HG02763 (cell line): ENCODE measurements at regions not wholly inside any gene's neighbourhood (a gene's known extent, or its start where the extent isn't known, plus 50 kb on each side); places are given as distances from the start of the nearest gene placed in this dataset.

Experiments used
- ATAC-seq: cut with Tn5 transposase; IDR thresholded peaks from one replicate; pipeline ENCODE4 v1.9.1; 2021; ENCODE audit warnings: mild to moderate bottlenecking, moderate library complexity; ENCODE audit not compliant: unreplicated experiment

DNA sequence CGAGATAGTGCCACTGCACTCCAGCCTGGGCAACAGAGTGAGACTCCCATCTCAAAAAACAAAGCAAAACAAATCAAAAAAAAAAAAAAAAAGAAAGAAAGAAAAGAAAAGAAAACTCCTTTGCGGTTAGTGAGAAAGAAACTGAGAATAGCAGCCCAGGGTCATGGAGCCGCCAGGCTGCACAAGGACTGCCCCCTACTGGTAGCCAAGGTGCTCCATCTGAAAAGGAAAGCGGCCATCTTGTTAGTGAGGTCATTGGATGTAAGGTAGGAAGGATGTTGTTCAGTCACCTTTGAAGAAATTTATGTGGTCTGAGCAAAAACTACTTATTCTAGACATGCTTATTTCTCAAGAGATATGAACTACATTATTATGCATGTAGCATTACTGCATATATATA is 660.6 kb upstream of the TENM3 start:
- no peak for ATAC-seq

- ATAC-seq = no peak
Measured at GRCh38 chr4:181588733-181589302, 654.4 kb upstream of the TENM3 start.

DNA sequence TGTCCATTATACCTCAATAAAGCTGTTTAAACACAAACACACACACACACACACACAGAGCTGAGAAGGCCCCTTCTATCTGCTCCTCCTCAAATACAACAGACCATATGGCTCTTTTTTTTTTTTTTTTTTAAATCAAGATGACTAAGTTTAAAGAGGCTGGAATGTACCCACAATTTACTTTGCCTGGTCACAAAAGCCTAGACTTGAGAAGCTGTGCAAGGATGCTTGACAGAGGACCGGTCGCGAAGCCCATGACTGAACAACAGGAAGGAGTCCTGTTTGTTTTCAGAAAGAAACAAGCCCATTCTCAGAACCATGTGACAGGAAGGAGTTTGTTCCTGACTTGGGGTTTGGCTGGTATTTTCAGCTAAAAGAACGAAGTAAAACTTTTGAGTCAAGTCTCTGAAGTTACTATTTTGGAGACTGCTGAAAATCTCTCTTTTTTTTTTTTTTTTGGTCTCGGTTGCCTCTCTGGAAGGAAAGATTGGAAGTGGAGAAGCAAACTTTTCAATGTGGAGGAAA is 650.9 kb upstream of the TENM3 start:
- no peak for ATAC-seq

DNA sequence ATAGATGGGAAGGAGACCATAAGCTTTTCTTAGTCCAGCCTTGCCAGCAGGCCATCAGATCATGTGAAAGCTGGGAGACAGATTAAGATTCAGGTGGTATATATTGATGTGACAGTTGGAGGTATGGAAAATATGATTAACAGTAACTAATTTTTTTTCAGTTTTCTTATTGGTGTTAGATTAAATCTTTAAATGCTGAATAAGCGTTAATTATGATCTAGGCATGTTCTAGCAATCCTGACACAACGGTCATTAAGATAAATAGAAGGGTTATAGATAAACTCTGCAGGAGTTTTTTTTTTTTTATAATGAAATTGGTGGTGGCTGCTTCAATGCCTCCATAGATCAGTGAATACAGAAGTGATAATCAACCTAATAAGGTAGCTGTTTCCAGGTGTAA is 649.5 kb upstream of the TENM3 start:
- ATAC-seq = no peak

GRCh38 chr4:181594188-181594587 is 649.0 kb upstream of the TENM3 start:
- ATAC-seq = no peak

GRCh38 chr4:181595716-181596115 is 647.5 kb upstream of the TENM3 start:
- no peak for ATAC-seq

- no peak for ATAC-seq
Measured at GRCh38 chr4:181597766-181598165, 645.4 kb upstream of the TENM3 start.

GRCh38 chr4:181599134-181599533 is 644.1 kb upstream of the TENM3 start:
- ATAC-seq = no peak

DNA sequence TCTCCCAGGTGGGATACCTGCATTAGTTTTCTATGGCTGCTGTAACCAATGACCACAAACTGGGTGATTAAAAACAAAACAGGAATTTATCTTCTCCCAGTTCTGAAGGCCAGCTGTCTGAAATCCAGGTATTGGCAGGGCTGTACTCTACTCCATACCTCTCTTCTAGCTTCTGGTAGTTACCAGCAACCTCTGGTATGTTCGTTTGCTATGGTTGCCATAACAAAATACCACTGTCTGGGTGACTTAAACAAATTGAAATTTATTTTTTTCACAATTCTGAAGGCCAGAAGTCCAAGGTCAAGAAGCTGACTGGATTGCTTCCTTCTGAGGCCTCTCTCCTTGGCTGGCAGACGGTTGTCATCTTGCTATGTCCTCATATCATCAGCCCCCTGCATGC is 642.1 kb upstream of the TENM3 start:
- ATAC-seq = no peak

- ATAC-seq = no peak
Measured at GRCh38 chr4:181604546-181604945, 638.7 kb upstream of the TENM3 start.

GRCh38 chr4:181606300-181606699 is 636.9 kb upstream of the TENM3 start:
- ATAC-seq = no peak

GRCh38 chr4:181608181-181608580 is 635.0 kb upstream of the TENM3 start:
- ATAC-seq = no peak

DNA sequence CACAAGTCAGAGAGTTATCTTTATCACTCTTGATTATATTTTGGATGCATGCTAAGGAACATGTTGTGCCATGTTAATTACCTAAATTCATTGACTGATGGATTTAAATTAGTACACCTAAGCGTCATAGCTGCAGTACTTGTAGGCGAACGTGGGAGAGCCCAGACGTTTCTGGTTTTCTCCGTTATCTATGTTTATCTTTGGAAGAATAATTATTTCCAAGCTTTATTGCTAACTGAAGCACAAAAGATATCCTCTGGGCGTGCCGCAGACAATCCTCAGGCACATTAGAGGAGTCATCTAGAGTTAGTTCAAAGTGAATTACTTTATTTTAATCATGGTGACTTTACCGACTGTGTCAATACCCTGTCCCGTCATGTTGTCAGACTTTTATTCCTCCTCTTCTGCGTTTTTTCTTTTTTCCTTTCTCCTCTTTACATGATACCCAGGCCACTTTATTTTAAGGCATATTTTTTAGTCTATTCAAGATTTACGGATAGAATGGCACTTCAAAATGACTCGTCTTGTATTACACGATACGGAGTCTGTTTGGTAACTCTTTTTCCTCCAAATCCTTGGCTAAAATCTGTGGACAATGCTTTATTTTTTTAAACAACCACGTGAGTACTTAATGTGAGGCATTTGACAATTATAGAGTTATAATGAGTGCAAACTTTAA is 632.0 kb upstream of the TENM3 start:
- ATAC-seq = no peak

GRCh38 chr4:181611946-181612600 is 631.1 kb upstream of the TENM3 start:
- no peak for ATAC-seq

DNA sequence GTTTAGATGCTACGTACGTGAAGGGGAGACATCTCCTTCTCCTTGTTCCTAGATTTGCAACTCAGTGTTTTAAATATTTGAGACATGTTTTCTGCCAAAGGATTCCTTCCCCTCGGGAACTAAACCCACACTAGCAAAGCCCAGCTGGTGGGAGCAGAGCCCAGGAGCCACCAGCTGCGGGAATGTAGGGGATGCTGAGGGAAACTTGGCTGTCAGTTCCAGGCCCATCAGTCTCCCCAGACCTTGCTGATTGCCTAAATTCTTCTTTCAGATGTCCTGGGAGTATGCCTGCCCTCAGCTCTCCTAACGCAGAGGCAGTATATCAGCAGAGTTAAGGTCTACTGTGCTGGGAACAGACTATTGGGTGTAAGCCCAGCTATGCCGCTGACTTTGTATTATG is 630.0 kb upstream of the TENM3 start:
- no peak for ATAC-seq

- ATAC-seq = no peak
Measured at GRCh38 chr4:181618038-181618618, 625.1 kb upstream of the TENM3 start.

DNA sequence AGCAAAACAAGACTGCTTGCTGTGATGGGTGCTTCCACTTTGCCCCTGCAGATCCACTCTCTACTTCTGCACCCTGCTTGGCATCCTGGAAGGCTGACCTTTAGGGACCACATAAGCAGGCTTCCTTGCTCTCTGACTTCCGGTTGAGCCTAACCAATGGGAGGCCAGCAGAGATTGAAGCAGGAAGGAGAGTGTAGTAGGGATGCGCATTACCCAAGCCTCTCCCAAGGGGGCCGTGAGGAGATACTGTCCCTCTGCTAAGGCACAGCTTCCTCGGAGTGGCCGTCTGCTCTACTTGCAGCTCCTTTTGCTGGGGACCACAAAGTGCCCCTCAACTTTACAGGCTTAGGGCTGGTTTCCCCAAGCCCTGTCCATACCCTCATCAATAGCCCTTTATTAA is 624.3 kb upstream of the TENM3 start:
- ATAC-seq = no peak

GRCh38 chr4:181619651-181620050 is 623.6 kb upstream of the TENM3 start:
- ATAC-seq = no peak

- ATAC-seq = no peak
Measured at GRCh38 chr4:181637186-181638105, 605.8 kb upstream of the TENM3 start.

GRCh38 chr4:181643466-181643865 is 599.7 kb upstream of the TENM3 start:
- no peak for ATAC-seq

GRCh38 chr4:181645489-181645888 is 597.7 kb upstream of the TENM3 start:
- ATAC-seq = no peak
